Stimulated activated CD4-positive, alpha-beta T cell treated with anti-CD3 and anti-CD28 coated beads, Interleukin-2, amount 100 ng/mL, for 48 hours (primary cell): ENCODE measurements at regions not wholly inside any gene's neighbourhood (a gene's known extent, or its start where the extent isn't known, plus 50 kb on each side); places are given as distances from the start of the nearest gene placed in this dataset.
A peak's percentile ranks its signal among the peaks of the same experiment; 100 is the strongest.
"Not testable (repeated sequence)": the region's sequence is repeated elsewhere in the genome, so short reads cannot be mapped to it uniquely, and the experiment has no call there.

ENCODE experiments used
- DNase-seq, 2 donors: peaks; one replicate each; pipeline ENCODE4 v3.0.0-alpha.2; 2020

GRCh38 chr16:31581065-31581464 lies 53.4 kb downstream of the AHSP start:
- not testable (repeated sequence) for DNase-seq

- not testable (repeated sequence) for DNase-seq
These were observed 74.2 kb downstream of the AHSP start for GRCh38 chr16:31601737-31602384.

GRCh38 chr16:31618130-31618529 lies 90.4 kb downstream of the AHSP start:
- DNase-seq: no peak

- no peak for DNase-seq
These were observed 108.7 kb downstream of the AHSP start for GRCh38 chr16:31636433-31636832.

- no peak for DNase-seq
These were observed 113.6 kb downstream of the AHSP start for GRCh38 chr16:31641279-31641678.

GRCh38 chr16:31655674-31656073 lies 128.0 kb downstream of the AHSP start:
- DNase-seq: not testable (repeated sequence)

GRCh38 chr16:31664683-31665482 lies 137.2 kb downstream of the AHSP start:
- DNase-seq: no peak

GRCh38 chr16:31674686-31675085 lies 147.0 kb downstream of the AHSP start:
- no peak for DNase-seq

- DNase-seq: no peak
These were observed 149.0 kb downstream of the AHSP start for GRCh38 chr16:31676731-31677130.

- no peak for DNase-seq
These were observed 151.1 kb downstream of the AHSP start for GRCh38 chr16:31678649-31679325.

GRCh38 chr16:31689331-31689730 lies 161.6 kb downstream of the AHSP start:
- DNase-seq: not testable (repeated sequence)

- not testable (repeated sequence) for DNase-seq
These were observed 164.6 kb downstream of the AHSP start for GRCh38 chr16:31692338-31692737.

GRCh38 chr16:31693733-31694132 lies 166.0 kb downstream of the AHSP start:
- DNase-seq: no peak

- DNase-seq: no peak
These were observed 166.8 kb downstream of the AHSP start for GRCh38 chr16:31694461-31694860.

GRCh38 chr16:31695667-31696066 lies 168.0 kb downstream of the AHSP start:
- DNase-seq: no peak

GRCh38 chr16:31696968-31697743 lies 169.5 kb downstream of the AHSP start:
- DNase-seq: no peak

GRCh38 chr16:31697744-31698125 lies 170.0 kb downstream of the AHSP start:
- DNase-seq: no peak

- no peak for DNase-seq
These were observed 171.2 kb downstream of the AHSP start for GRCh38 chr16:31698901-31699300.

- no peak for DNase-seq
These were observed 171.9 kb downstream of the AHSP start for GRCh38 chr16:31699601-31700000.

- DNase-seq: no peak
These were observed 172.5 kb downstream of the AHSP start for GRCh38 chr16:31700200-31700529.

- DNase-seq: peak; percentile 72 to 83
These were observed 172.8 kb upstream of the ZNF267 start for GRCh38 chr16:31700530-31701388.

- no peak for DNase-seq
These were observed 171.9 kb upstream of the ZNF267 start for GRCh38 chr16:31701734-31702133.
